Trophoblast cell (in vitro differentiated cells and primary cell): ENCODE measurements at regions not wholly inside any gene's neighbourhood (a gene's known extent, or its start where the extent isn't known, plus 50 kb on each side); places are given as distances from the start of the nearest gene placed in this dataset.

ENCODE experiments used
- DNase-seq, 2 donors: peaks; one replicate each; pipeline ENCODE4 v3.0.0-alpha.2; 2016
- H2AFZ ChIP-seq: 2 replicates; pipeline ENCODE4 v1.6.1; 2013; ENCODE audit warnings: low read length, moderate library complexity, mild to moderate bottlenecking; ENCODE audit not compliant: insufficient read depth, poor library complexity
- H2AK5ac ChIP-seq: 2 replicates; pipeline ENCODE4 v1.6.1; 2013; ENCODE audit warnings: mild to moderate bottlenecking, low read length
- H2BK120ac ChIP-seq: 2 replicates; pipeline ENCODE4 v1.6.1; 2013; ENCODE audit warnings: low read length, mild to moderate bottlenecking, moderate library complexity; ENCODE audit not compliant: insufficient read depth, poor library complexity
- H2BK12ac ChIP-seq: 2 replicates; pipeline ENCODE4 v1.6.1; 2013; ENCODE audit warnings: mild to moderate bottlenecking, low read length, moderate library complexity
- H2BK5ac ChIP-seq: 2 replicates; pipeline ENCODE4 v1.6.1; 2013; ENCODE audit warnings: low read length, low read depth, moderate library complexity, mild to moderate bottlenecking; ENCODE audit not compliant: poor library complexity
- H3K14ac ChIP-seq: 2 replicates; pipeline ENCODE4 v1.6.1; 2013; ENCODE audit warnings: mild to moderate bottlenecking, low read length
- H3K18ac ChIP-seq: 2 replicates; pipeline ENCODE4 v1.6.1; 2013; ENCODE audit warnings: mild to moderate bottlenecking, low read length
- H3K23ac ChIP-seq: 2 replicates; pipeline ENCODE4 v1.6.1; 2013; ENCODE audit warnings: low read length
- H3K27ac ChIP-seq: 2 replicates; pipeline ENCODE4 v1.5.1; 2013; ENCODE audit warnings: low read depth, mild to moderate bottlenecking, inconsistent platforms, low read length, moderate library complexity
- H3K27me3 ChIP-seq: 2 replicates; pipeline ENCODE4 v1.6.1; 2013; ENCODE audit warnings: inconsistent platforms, mild to moderate bottlenecking, low read length, moderate library complexity; ENCODE audit not compliant: insufficient read depth
- H3K36me3 ChIP-seq, 2 experiments: 1 replicate in 1 of 2; 2 replicates in 1 of 2; pipeline ENCODE4 v1.6.1; 2013; ENCODE audit warnings: low read length in 2 of 2, mild to moderate bottlenecking in 2 of 2, moderate library complexity in 1 of 2; ENCODE audit not compliant: insufficient read depth in 2 of 2, control insufficient read depth in 1 of 2
- H3K4ac ChIP-seq: 2 replicates; pipeline ENCODE4 v1.6.1; 2013; ENCODE audit warnings: low read depth, mild to moderate bottlenecking, low read length, moderate library complexity
- H3K4me1 ChIP-seq, 2 experiments: 1 replicate in 1 of 2; 2 replicates in 1 of 2; pipeline ENCODE4 v1.6.1; 2013; ENCODE audit warnings: low read length in 2 of 2, mild to moderate bottlenecking in 2 of 2, moderate library complexity in 1 of 2; ENCODE audit not compliant: insufficient read depth in 2 of 2, control insufficient read depth in 1 of 2
- H3K4me2 ChIP-seq: 2 replicates; pipeline ENCODE4 v1.6.1; 2013; ENCODE audit warnings: inconsistent platforms, mild to moderate bottlenecking, low read length, moderate library complexity
- H3K4me3 ChIP-seq: 2 replicates; pipeline ENCODE4 v1.5.1; 2013; ENCODE audit warnings: mild to moderate bottlenecking, low read depth, low read length, inconsistent platforms
- H3K79me1 ChIP-seq: one replicate; pipeline ENCODE4 v1.6.1; 2013; ENCODE audit warnings: low read length
- H3K79me2 ChIP-seq: 2 replicates; pipeline ENCODE4 v1.6.1; 2013; ENCODE audit warnings: low read length, mild to moderate bottlenecking; ENCODE audit not compliant: control insufficient read depth, insufficient read depth, poor library complexity
- H3K9ac ChIP-seq: 2 replicates; pipeline ENCODE4 v1.6.1; 2013; ENCODE audit warnings: mild to moderate bottlenecking, low read length
- H3K9me3 ChIP-seq: 2 replicates; pipeline ENCODE4 v1.6.1; 2013; ENCODE audit warnings: low read depth, mild to moderate bottlenecking, control low read depth, inconsistent platforms, low read length; ENCODE audit not compliant: insufficient read depth
- H4K12ac ChIP-seq: 2 replicates; pipeline ENCODE4 v1.6.1; 2013; ENCODE audit warnings: low read depth, mild to moderate bottlenecking, low read length, moderate library complexity
- H4K8ac ChIP-seq: 2 replicates; pipeline ENCODE4 v1.6.1; 2013; ENCODE audit warnings: low read depth, mild to moderate bottlenecking, low read length, moderate library complexity
- H4K91ac ChIP-seq: one replicate; pipeline ENCODE4 v1.6.1; 2013; ENCODE audit warnings: low read depth, mild to moderate bottlenecking, low read length, moderate library complexity
- WGBS: extraction: QIAGEN DNeasy Blood & Tissue Kit; methylation state at CpG from one replicate; pipeline ENCODE4 v1.1.7; 2013; ENCODE audit warnings: missing lambda C conversion rate; ENCODE audit not compliant: insufficient read length, insufficient coverage; ENCODE audit errors: extremely low coverage; 5-methylcytosine and 5-hydroxymethylcytosine counted together

DNA sequence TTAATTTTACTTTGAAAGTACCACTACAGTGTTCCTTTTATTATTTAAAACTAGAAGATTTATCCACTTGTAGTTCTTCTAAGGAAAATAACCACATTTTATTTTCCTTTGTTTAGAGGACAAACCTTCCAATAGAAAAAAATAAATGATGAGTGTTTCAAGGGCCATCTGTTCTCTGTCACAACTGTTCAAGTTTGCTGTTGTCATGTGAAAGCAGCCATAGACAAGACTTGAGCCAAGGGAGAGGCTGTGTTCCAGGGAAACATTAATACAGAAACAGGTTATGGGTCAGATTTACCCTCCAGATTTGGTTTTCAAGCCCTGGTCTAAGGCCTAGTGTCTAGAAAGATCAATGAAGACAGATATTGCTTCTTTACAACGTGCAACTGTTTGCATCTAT lies 463.6 kb downstream of the C6orf118 start:
- H4K12ac ChIP-seq: no peak overlapping the region
- H2AFZ ChIP-seq: no peak overlapping the region
- H3K9ac ChIP-seq: no peak overlapping the region
- H4K8ac ChIP-seq: no peak overlapping the region
- no peak overlapping the region for H3K18ac ChIP-seq
- H3K4ac ChIP-seq: no peak overlapping the region
- WGBS: no CpG with 5 or more reads among the region's 1 CpG
- H3K4me2 ChIP-seq: no peak overlapping the region
- H3K9me3 ChIP-seq: no peaks in the 10 kb centered on the region
- H3K27me3 ChIP-seq: no peaks in the 10 kb centered on the region
- H3K4me3 ChIP-seq: no peak overlapping the region
- no peak overlapping the region for H2BK12ac ChIP-seq
- no peak overlapping the region for H2BK5ac ChIP-seq
- no peak overlapping the region for H3K27ac ChIP-seq
- no peaks in the 10 kb centered on the region for H3K79me1 ChIP-seq
- H2BK120ac ChIP-seq: no peak overlapping the region
- H3K14ac ChIP-seq: no peak overlapping the region
- H3K4me1 ChIP-seq: no peaks in the 10 kb centered on the region
- no peaks in the 10 kb centered on the region for H3K79me2 ChIP-seq
- H2AK5ac ChIP-seq: no peak overlapping the region
- H3K36me3 ChIP-seq: no peaks in the 10 kb centered on the region
- no peak overlapping the region for H4K91ac ChIP-seq
- DNase-seq: no peak
- H3K23ac ChIP-seq: no peak overlapping the region

DNA sequence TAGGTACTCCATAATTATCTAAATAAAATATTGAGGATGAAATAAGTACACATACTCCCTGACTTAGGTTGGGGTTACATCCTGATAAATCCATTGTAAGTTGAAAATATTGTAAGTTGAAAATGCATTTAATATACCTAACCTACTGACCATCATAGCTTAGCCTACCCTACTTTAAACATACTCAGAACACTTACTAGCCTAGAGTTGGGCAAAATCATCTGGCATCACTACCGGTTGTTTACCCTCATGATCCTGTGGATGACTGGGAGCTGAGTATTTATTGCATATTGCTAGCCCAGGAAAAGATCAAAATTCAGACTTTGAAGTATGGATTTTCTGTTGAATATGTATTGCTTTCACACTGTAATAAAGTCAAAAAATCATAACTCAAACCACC lies 467.3 kb downstream of the C6orf118 start:
- H3K4me2 ChIP-seq: no peak overlapping the region
- H4K12ac ChIP-seq: no peak overlapping the region
- no peak overlapping the region for H4K91ac ChIP-seq
- H3K9me3 ChIP-seq: no peaks in the 10 kb centered on the region
- no peak overlapping the region for H2AK5ac ChIP-seq
- no CpG with 5 or more reads among the region's 1 CpG for WGBS
- H3K18ac ChIP-seq: no peak overlapping the region
- H3K79me2 ChIP-seq: no peaks in the 10 kb centered on the region
- no peak overlapping the region for H3K9ac ChIP-seq
- no peak overlapping the region for H3K14ac ChIP-seq
- H2BK12ac ChIP-seq: no peak overlapping the region
- no peaks in the 10 kb centered on the region for H3K36me3 ChIP-seq
- no peak for DNase-seq
- no peaks in the 10 kb centered on the region for H3K27me3 ChIP-seq
- no peak overlapping the region for H4K8ac ChIP-seq
- H3K4me1 ChIP-seq: no peaks in the 10 kb centered on the region
- H3K27ac ChIP-seq: no peak overlapping the region
- no peak overlapping the region for H3K23ac ChIP-seq
- H2BK5ac ChIP-seq: no peak overlapping the region
- no peak overlapping the region for H2BK120ac ChIP-seq
- H2AFZ ChIP-seq: no peak overlapping the region
- H3K4me3 ChIP-seq: no peak overlapping the region
- no peak overlapping the region for H3K4ac ChIP-seq
- H3K79me1 ChIP-seq: no peaks in the 10 kb centered on the region

DNA sequence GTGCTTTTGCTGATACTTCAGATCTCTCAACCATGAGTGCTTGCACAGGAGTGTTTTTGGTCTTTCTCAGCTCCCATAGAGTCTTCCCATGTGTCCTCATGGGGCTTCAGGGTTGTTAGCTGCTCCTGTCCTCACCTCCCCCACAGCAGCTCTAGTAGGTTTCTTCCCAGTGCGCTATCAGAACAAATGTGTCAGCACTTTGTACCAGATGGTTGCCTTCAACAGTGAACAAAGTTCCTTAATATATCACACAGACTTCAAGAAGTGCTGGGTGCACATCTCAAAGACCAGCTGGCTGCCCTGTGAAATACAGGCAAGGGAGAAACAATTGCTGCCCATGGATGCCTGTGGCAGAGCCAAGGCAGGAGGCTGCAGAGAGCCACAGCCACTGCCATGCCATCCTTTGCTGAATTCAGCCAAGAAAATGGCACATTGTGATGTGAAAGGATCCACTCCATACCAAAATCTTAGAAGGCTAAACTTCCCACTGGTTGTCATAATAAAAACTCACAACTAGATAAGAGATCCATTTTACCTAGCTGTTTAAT lies 471.3 kb downstream of the C6orf118 start:
- no peak for DNase-seq
- Histone ChIP-seq H3K4me2 (no peak overlapping the region), H3K9ac (no peak overlapping the region), H4K12ac (no peak overlapping the region), H3K27ac (no peak overlapping the region), H3K36me3 (no peaks in the 10 kb centered on the region), H2BK120ac (no peak overlapping the region), H3K14ac (no peak overlapping the region), H3K79me2 (no peaks in the 10 kb centered on the region), H4K91ac (no peak overlapping the region), H2BK12ac (no peak overlapping the region), H2BK5ac (no peak overlapping the region), H3K4me3 (no peak overlapping the region), H2AFZ (no peak overlapping the region), H3K4me1 (no peaks in the 10 kb centered on the region), H3K27me3 (no peaks in the 10 kb centered on the region), H3K79me1 (no peaks in the 10 kb centered on the region), H3K4ac (no peak overlapping the region), H3K9me3 (no peaks in the 10 kb centered on the region), H3K23ac (no peak overlapping the region), H4K8ac (no peak overlapping the region), H2AK5ac (no peak overlapping the region), H3K18ac (no peak overlapping the region)
- WGBS: no CpG with 5 or more reads among the region's 1 CpG

DNA sequence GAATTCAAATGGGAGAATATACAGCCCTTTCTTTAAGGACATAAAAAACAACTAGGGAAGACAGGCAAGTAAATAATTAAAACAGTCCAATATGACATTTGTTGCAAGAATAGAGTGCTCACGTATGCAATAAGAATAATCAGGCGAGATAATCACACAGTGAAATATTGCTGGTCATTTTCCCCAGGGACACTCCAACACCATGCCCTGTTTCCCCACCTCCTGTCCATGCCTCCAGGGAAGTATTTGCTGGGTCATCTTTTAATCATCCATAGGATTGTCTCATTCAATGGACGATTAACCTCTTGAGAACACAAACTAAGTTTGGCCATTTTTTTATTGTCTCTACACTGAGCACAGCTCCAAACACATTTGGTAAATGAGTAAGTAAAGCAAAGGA lies 472.9 kb downstream of the C6orf118 start:
- Histone ChIP-seq H2BK12ac (no peak overlapping the region), H3K9me3 (no peaks in the 10 kb centered on the region), H3K4me2 (no peak overlapping the region), H3K27ac (no peak overlapping the region), H3K27me3 (no peaks in the 10 kb centered on the region), H2BK120ac (no peak overlapping the region), H3K4me1 (no peaks in the 10 kb centered on the region), H2BK5ac (no peak overlapping the region), H3K9ac (no peak overlapping the region), H3K79me2 (no peaks in the 10 kb centered on the region), H3K79me1 (no peaks in the 10 kb centered on the region), H2AFZ (no peak overlapping the region), H4K12ac (no peak overlapping the region), H4K91ac (no peak overlapping the region), H3K4ac (no peak overlapping the region), H3K14ac (no peak overlapping the region), H3K4me3 (no peak overlapping the region), H2AK5ac (no peak overlapping the region), H3K18ac (no peak overlapping the region), H4K8ac (no peak overlapping the region), H3K36me3 (no peaks in the 10 kb centered on the region), H3K23ac (no peak overlapping the region)
- WGBS: no CpG with 5 or more reads among the region's 3 CpGs
- peak in 1 of 2 donors; percentile 18 for DNase-seq
